Left lung (tissue), 4 donors: ENCODE measurements at regions not wholly inside any gene's neighbourhood (a gene's known extent, or its start where the extent isn't known, plus 50 kb on each side); places are given as distances from the start of the nearest gene placed in this dataset.
A peak's percentile ranks its signal among the peaks of the same experiment; 100 is the strongest.

Experiments
- ATAC-seq: fragments of 200-7000 bp; cut with Tn5 transposase; one replicate; pipeline ENCODE4 v1.9.1; 2020; ENCODE audit warnings: moderate library complexity
- DNase-seq, 4 donors: peaks; one replicate each; pipeline ENCODE4 v3.0.0-alpha.2; 2013 to 2020
- H3K27ac ChIP-seq, 2 donors: fragments of 200-600 bp; sonication (generic) in 1 of 2; one replicate each; pipeline versions ENCODE4 v1.5.0 to v1.8.0; 2020 to 2021
- H3K27me3 ChIP-seq, 2 donors: fragments of 200-600 bp; sonication (generic) in 1 of 2; one replicate each; pipeline versions ENCODE4 v1.5.0 to v1.8.0; 2020 to 2021
- H3K36me3 ChIP-seq, 2 donors: fragments of 200-600 bp; sonication (generic) in 1 of 2; one replicate each; pipeline versions ENCODE4 v1.5.0 to v1.8.0; 2020 to 2021
- H3K4me1 ChIP-seq, 2 donors: fragments of 200-600 bp; one replicate each; pipeline ENCODE4 v1.8.0; 2021
- H3K4me3 ChIP-seq, 2 donors: fragments of 200-600 bp; sonication (generic) in 1 of 2; one replicate each; pipeline versions ENCODE4 v1.5.0 to v1.8.0; 2020 to 2021; ENCODE audit warnings: mild to moderate bottlenecking in 1 of 2
- H3K9me3 ChIP-seq, 2 donors: fragments of 200-600 bp; sonication (generic) in 1 of 2; one replicate each; pipeline versions ENCODE4 v1.5.0 to v1.8.0; 2020 to 2021
- intact Hi-C, 2 donors: fragments of 100-400 bp; cut with DNase I; formaldehyde crosslinking; loops; one replicate each; pipeline versions ENCODE4 v1.11.2 to v1.14.2; 2022
- TF ChIP-seq, protein P1 (sequence below), 2 donors: fragments of 200-600 bp; sonication (generic) in 1 of 2; IDR thresholded peaks; one replicate each; pipeline versions ENCODE4 v1.5.0 to v1.8.0; 2021; ENCODE audit warnings: antibody characterized with exemption in 2 of 2
- donor health status: DM: no; HTN: yes; CAD: no.
- donor health status: DM: no; HTN: no; CAD: no.

DNA sequence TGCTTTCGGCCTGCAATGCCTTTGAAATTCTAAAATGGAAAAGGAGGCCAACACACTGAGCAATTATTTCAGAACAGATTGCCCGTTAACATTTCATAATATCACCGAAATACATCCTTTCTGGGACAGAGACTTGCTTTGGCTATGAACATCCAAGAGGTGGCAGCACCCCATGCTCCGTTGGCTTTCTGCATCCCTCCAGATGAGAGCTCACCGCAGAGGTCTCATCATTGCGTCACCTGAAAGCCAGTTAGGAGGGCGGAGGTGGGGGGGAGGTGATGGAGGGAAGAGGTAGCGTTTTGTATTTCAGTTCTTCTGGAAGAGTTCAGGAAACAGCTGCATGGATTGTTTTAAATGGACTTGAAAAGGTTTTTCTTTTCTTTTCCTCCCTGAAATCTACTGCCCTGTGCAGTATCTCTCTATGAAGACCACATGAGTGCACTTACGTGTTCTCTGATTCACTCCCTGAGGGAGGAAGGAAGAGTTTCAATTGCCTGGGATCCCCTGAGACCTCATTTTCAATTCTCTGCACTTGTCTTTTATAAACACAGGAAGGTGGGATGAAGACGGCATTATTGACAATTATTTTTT is 166.8 kb upstream of the PGRMC2 start:
- Histone ChIP-seq H3K9me3 (no peaks in the 10 kb centered on the region), H3K27me3 (no peaks in the 10 kb centered on the region), H3K27ac (peak overlapping the region in 1 of 2 donors; percentile 21), H3K4me1 (peaks cover 4 to 13% of the 10 kb centered on the region in 2 donors), H3K36me3 (no peaks in the 10 kb centered on the region), H3K4me3 (no peak overlapping the region)
- DNase-seq (peak in 3 of 4 donors; percentile 64 to 87 (median 75)), ATAC-seq (peak; percentile 97)
- intact Hi-C loops: loop anchor here in 1 of 2 donors (10.0 kb wide), 1 partner anchor 110 kb away; no protein-coding TSS in a partner anchor
- TF ChIP-seq, protein P1, sequence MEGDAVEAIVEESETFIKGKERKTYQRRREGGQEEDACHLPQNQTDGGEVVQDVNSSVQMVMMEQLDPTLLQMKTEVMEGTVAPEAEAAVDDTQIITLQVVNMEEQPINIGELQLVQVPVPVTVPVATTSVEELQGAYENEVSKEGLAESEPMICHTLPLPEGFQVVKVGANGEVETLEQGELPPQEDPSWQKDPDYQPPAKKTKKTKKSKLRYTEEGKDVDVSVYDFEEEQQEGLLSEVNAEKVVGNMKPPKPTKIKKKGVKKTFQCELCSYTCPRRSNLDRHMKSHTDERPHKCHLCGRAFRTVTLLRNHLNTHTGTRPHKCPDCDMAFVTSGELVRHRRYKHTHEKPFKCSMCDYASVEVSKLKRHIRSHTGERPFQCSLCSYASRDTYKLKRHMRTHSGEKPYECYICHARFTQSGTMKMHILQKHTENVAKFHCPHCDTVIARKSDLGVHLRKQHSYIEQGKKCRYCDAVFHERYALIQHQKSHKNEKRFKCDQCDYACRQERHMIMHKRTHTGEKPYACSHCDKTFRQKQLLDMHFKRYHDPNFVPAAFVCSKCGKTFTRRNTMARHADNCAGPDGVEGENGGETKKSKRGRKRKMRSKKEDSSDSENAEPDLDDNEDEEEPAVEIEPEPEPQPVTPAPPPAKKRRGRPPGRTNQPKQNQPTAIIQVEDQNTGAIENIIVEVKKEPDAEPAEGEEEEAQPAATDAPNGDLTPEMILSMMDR (IDR thresholded peaks at IDR 0.05): peak; percentile 58 to 61

DNA sequence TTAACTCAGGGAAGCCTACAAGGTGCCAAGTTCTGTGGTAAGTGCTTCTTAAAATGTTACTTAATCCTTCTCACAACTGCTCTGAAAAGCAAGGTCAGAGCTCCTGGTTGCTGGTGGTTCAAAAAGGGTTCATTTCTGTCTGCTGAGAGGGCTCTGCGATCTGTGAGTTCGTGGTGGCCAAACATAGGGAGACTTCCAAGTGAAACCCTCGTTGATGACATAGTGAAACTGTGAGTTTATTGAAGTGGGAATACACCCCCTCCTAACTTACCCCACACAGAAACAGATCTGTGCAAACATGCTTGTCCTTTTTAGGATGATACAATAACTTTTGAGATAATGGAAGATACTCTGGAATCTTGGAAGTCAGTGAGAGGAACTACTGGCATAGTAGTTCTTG is 164.8 kb upstream of the PGRMC2 start:
- peak; percentile 29 for ATAC-seq
- intact Hi-C loops: loop anchor here in 1 of 2 donors (10.0 kb wide), 1 partner anchor 112 kb away; no protein-coding TSS in a partner anchor

DNA sequence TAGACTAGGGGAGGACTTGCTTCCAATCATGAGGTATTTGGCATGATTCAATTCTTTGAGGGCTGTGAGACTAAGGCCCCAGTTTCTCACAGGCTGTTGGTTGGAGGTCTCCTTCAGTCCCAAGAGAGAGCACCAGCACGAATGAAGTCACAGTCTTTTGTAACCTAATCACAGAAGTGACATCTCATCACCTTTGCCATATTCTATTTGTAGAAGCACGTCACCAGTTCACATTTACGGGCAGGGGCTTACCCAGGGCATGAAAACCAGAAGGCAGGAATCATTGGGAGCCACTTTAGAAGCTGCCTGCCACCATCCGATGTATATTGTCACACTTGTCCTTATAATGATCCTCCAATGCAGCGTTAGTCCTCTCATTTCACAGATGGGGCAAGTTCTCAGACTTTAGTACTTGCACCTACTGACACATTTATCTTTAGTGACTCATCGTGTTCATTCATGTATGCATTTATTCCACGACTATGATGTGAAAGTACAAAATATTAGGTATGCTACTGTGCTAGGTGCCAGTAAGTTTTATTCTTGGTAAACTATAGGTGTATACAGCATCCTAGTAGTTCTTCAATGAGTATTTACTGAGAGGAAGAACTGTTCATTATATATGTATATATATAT is 163.8 kb upstream of the PGRMC2 start:
- ATAC-seq: no peak
- intact Hi-C loops: loop anchor here in 1 of 2 donors (10.0 kb wide), 1 partner anchor 113 kb away; no protein-coding TSS in a partner anchor
- Histone ChIP-seq H3K36me3 (no peaks in the 10 kb centered on the region), H3K27ac (no peak overlapping the region), H3K4me3 (no peak overlapping the region), H3K4me1 (peaks cover 4 to 13% of the 10 kb centered on the region in 2 donors), H3K9me3 (no peaks in the 10 kb centered on the region), H3K27me3 (no peaks in the 10 kb centered on the region)
- TF ChIP-seq, protein P1 (IDR thresholded peaks at IDR 0.05): no peak
- DNase-seq: no peak

More for the DNA sequence above, 164.8 kb upstream of the PGRMC2 start:
- Histone ChIP-seq H3K27me3 (no peaks in the 10 kb centered on the region), H3K4me3 (no peak overlapping the region), H3K27ac (no peak overlapping the region), H3K4me1 (peaks cover 4 to 13% of the 10 kb centered on the region in 2 donors), H3K9me3 (no peaks in the 10 kb centered on the region), H3K36me3 (no peaks in the 10 kb centered on the region)
- TF ChIP-seq, protein P1 (IDR thresholded peaks at IDR 0.05): no peak
- no peak for DNase-seq

DNA sequence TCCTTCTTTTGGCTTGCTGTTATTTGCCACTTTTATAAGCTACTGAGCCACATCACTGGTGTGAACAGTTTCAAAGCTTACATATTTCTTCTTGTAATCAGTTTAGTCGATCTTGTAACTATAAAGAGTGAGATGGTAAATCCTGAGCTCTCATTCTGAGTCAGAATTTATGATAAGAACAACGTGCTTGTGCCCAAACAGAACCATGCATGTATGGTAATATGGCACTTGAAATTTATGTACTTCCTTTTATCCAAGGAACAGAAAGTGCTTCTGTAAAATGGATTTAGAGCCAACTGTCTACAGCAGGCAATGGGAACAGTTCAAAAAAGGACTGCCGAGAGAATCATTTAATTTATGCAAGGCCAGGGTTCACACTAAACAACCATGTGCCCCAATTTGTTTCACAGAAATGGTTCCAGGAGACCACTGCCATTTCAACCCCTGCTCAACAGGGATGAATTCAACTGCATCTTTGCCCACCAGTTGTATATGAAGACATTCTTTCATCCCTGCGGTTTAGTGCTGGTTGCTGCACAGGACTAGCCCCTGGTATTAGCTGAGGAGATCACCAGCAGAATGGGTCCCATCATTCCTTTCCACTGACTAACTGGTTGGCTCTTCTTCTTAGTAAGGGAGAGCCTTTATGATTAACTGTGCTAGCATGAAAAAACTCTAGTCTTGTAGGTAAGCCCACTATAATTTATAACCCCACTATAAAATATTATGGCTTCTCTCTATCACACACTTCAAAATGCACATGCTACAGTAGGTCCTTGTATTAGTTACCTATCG is 162.9 kb upstream of the PGRMC2 start:
- H3K9me3 ChIP-seq: peaks cover 0 to 3% of the 10 kb centered on the region in 2 donors
- ATAC-seq (no peak), DNase-seq (no peak)
- no peak overlapping the region for H3K27ac ChIP-seq
- H3K27me3 ChIP-seq: no peaks in the 10 kb centered on the region
- intact Hi-C loops: loop anchor here in 1 of 2 donors (10.0 kb wide), 1 partner anchor 114 kb away; no protein-coding TSS in a partner anchor
- peaks cover 4 to 13% of the 10 kb centered on the region in 2 donors for H3K4me1 ChIP-seq
- TF ChIP-seq, protein P1 (IDR thresholded peaks at IDR 0.05): no peak
- H3K4me3 ChIP-seq: no peak overlapping the region
- H3K36me3 ChIP-seq: no peaks in the 10 kb centered on the region

DNA sequence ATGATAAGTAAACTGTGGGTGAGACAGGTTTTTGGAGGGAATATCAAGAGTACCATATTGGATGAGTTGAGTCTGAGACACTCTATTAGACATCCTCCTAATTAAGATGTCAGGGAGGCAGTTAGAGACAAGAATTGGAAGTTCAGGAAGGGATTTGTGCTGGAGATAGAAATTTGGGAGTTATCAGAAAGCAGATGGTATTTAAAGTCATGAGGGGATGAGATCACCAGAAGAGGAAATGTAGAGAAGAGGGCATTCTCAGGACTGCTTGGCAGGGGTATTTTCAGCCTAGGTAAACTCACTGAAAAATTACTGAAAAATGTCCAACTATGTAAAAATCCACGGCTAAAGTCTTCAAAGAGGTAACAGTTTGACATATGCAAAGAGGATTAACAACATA is 161.6 kb upstream of the PGRMC2 start:
- TF ChIP-seq, protein P1 (IDR thresholded peaks at IDR 0.05): no peak
- no peaks in the 10 kb centered on the region for H3K36me3 ChIP-seq
- intact Hi-C loops: no loop called here
- DNase-seq (no peak), ATAC-seq (no peak)
- H3K27ac ChIP-seq: no peak overlapping the region
- no peak overlapping the region for H3K4me3 ChIP-seq
- peaks cover under 1 to 4% of the 10 kb centered on the region in 2 donors for H3K4me1 ChIP-seq
- H3K27me3 ChIP-seq: no peaks in the 10 kb centered on the region
- H3K9me3 ChIP-seq: peaks cover 0 to 16% of the 10 kb centered on the region in 2 donors
